Left ventricle myocardium inferior (tissue), 1 donor: ENCODE measurements at regions not wholly inside any gene's neighbourhood (a gene's known extent, or its start where the extent isn't known, plus 50 kb on each side); places are given as distances from the start of the nearest gene placed in this dataset.

ENCODE experiments used
- DNase-seq: peaks from one replicate; pipeline ENCODE4 v3.0.0-alpha.2; 2020
- H3K27ac ChIP-seq: fragments of 200-600 bp; replicated peaks from 2 replicates; pipeline ENCODE4 v1.8.0; 2021
- H3K27me3 ChIP-seq: fragments of 200-600 bp; 2 replicates; pipeline ENCODE4 v1.8.0; 2021; ENCODE audit warnings: low read depth
- H3K36me3 ChIP-seq: fragments of 200-600 bp; 2 replicates; pipeline ENCODE4 v1.8.0; 2021
- H3K4me1 ChIP-seq: fragments of 200-600 bp; 2 replicates; pipeline ENCODE4 v1.8.0; 2021
- H3K4me3 ChIP-seq: fragments of 200-600 bp; 2 replicates; pipeline ENCODE4 v1.8.0; 2021; ENCODE audit warnings: mild to moderate bottlenecking, moderate library complexity
- H3K9me3 ChIP-seq: fragments of 200-600 bp; replicated peaks from 2 replicates; pipeline ENCODE4 v1.8.0; 2021
- CTCF ChIP-seq: fragments of 200-600 bp; IDR thresholded peaks from 2 replicates; pipeline ENCODE4 v1.8.0; 2021; ENCODE audit warnings: antibody characterized with exemption, mild to moderate bottlenecking, borderline replicate concordance
- intact Hi-C: fragments of 100-400 bp; cut with micrococcal nuclease; formaldehyde crosslinking; loops from one replicate; pipeline ENCODE4 v1.11.0; 2022
- donor health status: DM: no; HTN: yes; CAD: no; lungs with severe emphysema.

- H3K9me3 ChIP-seq, result peaks cover 46% of the 10 kb centered on the region
- TF ChIP-seq CTCF, result no peak
- no peak for DNase-seq
- H3K4me1 ChIP-seq, result no peaks in the 10 kb centered on the region
- no peak overlapping the region for H3K4me3 ChIP-seq
- no peak overlapping the region for H3K27ac ChIP-seq
- H3K27me3 ChIP-seq, result no peaks in the 10 kb centered on the region
- no peaks in the 10 kb centered on the region for H3K36me3 ChIP-seq
- intact Hi-C loops, result no loop called here
These were observed 448.1 kb downstream of the KCNH5 start for GRCh38 chr14:62597143-62597542.

- intact Hi-C loops, result no loop called here
- Histone ChIP-seq H3K4me3 (no peak overlapping the region), H3K36me3 (no peaks in the 10 kb centered on the region), H3K4me1 (no peaks in the 10 kb centered on the region), H3K27me3 (no peaks in the 10 kb centered on the region), H3K27ac (no peak overlapping the region), H3K9me3 (peaks cover 49% of the 10 kb centered on the region)
- TF ChIP-seq CTCF, result no peak
- DNase-seq, result no peak
These were observed 445.5 kb downstream of the KCNH5 start for GRCh38 chr14:62599616-62600385.

GRCh38 chr14:62602712-62603111, 442.5 kb downstream of the KCNH5 start:
- Histone ChIP-seq H3K27me3 (no peaks in the 10 kb centered on the region), H3K4me3 (no peak overlapping the region), H3K4me1 (no peaks in the 10 kb centered on the region), H3K27ac (no peak overlapping the region), H3K36me3 (no peaks in the 10 kb centered on the region), H3K9me3 (peaks cover 29% of the 10 kb centered on the region)
- intact Hi-C loops, result no loop called here
- no peak for DNase-seq
- no peak for TF ChIP-seq CTCF

DNA sequence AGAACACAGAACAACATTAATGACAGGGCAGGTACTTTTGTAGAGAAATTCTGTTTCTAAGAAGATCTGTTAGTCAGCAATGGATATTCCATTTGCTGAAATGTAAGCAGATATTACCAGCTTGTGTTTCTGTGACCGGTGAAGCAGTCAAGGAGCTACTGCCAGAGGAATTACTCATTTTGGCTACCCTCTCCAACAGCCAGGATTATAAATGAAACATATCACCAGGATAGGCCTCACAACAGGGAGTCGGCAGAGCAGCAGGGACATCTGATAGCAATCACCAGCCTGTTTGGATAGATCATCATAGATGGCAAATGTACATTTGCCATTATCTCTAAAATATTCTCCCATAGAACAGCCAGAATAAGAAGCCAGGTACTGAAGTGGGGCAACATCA, 440.7 kb downstream of the KCNH5 start:
- DNase-seq, result no peak
- Histone ChIP-seq H3K36me3 (no peaks in the 10 kb centered on the region), H3K27ac (no peak overlapping the region), H3K4me3 (no peak overlapping the region), H3K9me3 (peaks cover 21% of the 10 kb centered on the region), H3K4me1 (no peaks in the 10 kb centered on the region), H3K27me3 (no peaks in the 10 kb centered on the region)
- intact Hi-C loops, result no loop called here
- TF ChIP-seq CTCF, result no peak

GRCh38 chr14:62614122-62614521, 431.1 kb downstream of the KCNH5 start:
- intact Hi-C loops, result no loop called here
- Histone ChIP-seq H3K9me3 (peaks cover 3% of the 10 kb centered on the region), H3K27me3 (no peaks in the 10 kb centered on the region), H3K4me1 (no peaks in the 10 kb centered on the region), H3K27ac (no peak overlapping the region), H3K36me3 (no peaks in the 10 kb centered on the region), H3K4me3 (no peak overlapping the region)
- DNase-seq, result no peak
- no peak for TF ChIP-seq CTCF
